Keratinocyte (primary cell): ENCODE measurements at regions not wholly inside any gene's neighbourhood (a gene's known extent, or its start where the extent isn't known, plus 50 kb on each side); places are given as distances from the start of the nearest gene placed in this dataset.

ENCODE experiments used
- DNase-seq: peaks from one replicate; pipeline ENCODE4 v3.0.0-alpha.2; 2011; ENCODE audit warnings: low read depth, missing footprints, low spot score
- FAIRE-seq: peaks from 2 replicates; lab custom pipeline; 2011; peaks lifted over from hg19 to GRCh38; lab: Jason Lieb, UNC
- H2AFZ ChIP-seq: 2 replicates; pipeline ENCODE4 v1.6.0; 2012; ENCODE audit warnings: low read length, control low read depth, inconsistent platforms; ENCODE audit not compliant: control insufficient read depth
- H3K27ac ChIP-seq: 2 replicates; pipeline ENCODE4 v1.5.1; 2011; ENCODE audit warnings: low read length; ENCODE audit not compliant: control insufficient read depth, insufficient read depth
- H3K27me3 ChIP-seq: 3 replicates; pipeline ENCODE4 v1.6.0; 2011; ENCODE audit warnings: low read length; ENCODE audit not compliant: control insufficient read depth, insufficient read depth; ENCODE audit errors: extremely low read depth
- H3K36me3 ChIP-seq, 2 experiments: 2 replicates in 1 of 2; 3 replicates in 1 of 2; pipeline ENCODE4 v1.5.1; 2011; ENCODE audit warnings: low read length in 2 of 2, mild to moderate bottlenecking in 1 of 2; ENCODE audit not compliant: control insufficient read depth in 2 of 2, insufficient read depth in 2 of 2; ENCODE audit errors: extremely low read depth in 1 of 2
- H3K4me1 ChIP-seq: 3 replicates; pipeline ENCODE4 v1.5.1; 2011; ENCODE audit warnings: low read length; ENCODE audit not compliant: control insufficient read depth, insufficient read depth; ENCODE audit errors: extremely low read depth
- H3K4me2 ChIP-seq: 3 replicates; pipeline ENCODE4 v1.6.0; 2011; ENCODE audit warnings: low read depth, low read length; ENCODE audit not compliant: control insufficient read depth, insufficient read depth; ENCODE audit errors: extremely low read depth
- H3K4me3 ChIP-seq, 3 experiments: fragments of 200-600 bp in 1 of 3; sonication (generic) in 1 of 3; 2 replicates in 2 of 3; 3 replicates in 1 of 3; pipeline ENCODE4 v1.5.1; 2011 to 2016; ENCODE audit warnings: low read length in 3 of 3, mild to moderate bottlenecking in 3 of 3, control low read depth in 2 of 3, inconsistent platforms in 1 of 3, low read depth in 1 of 3, mixed read lengths in 1 of 3, mixed run types in 1 of 3, moderate library complexity in 1 of 3; ENCODE audit not compliant: control insufficient read depth in 2 of 3, insufficient read depth in 2 of 3; ENCODE audit errors: extremely low read depth in 1 of 3
- H3K79me2 ChIP-seq: 2 replicates; pipeline ENCODE4 v1.6.0; 2012; ENCODE audit warnings: low read length; ENCODE audit not compliant: control insufficient read depth, insufficient read depth
- H3K9ac ChIP-seq: 3 replicates; pipeline ENCODE4 v1.6.0; 2011; ENCODE audit warnings: low read length; ENCODE audit not compliant: control insufficient read depth, insufficient read depth; ENCODE audit errors: extremely low read depth
- H3K9me1 ChIP-seq: 3 replicates; pipeline ENCODE4 v1.6.0; 2011; ENCODE audit warnings: low read length; ENCODE audit not compliant: control insufficient read depth, insufficient read depth; ENCODE audit errors: extremely low read depth
- H3K9me3 ChIP-seq: 2 replicates; pipeline ENCODE4 v1.5.1; 2012; ENCODE audit warnings: low read depth, low read length; ENCODE audit not compliant: control insufficient read depth
- H4K20me1 ChIP-seq: 3 replicates; pipeline ENCODE4 v1.6.0; 2011; ENCODE audit warnings: low read length; ENCODE audit not compliant: control insufficient read depth, insufficient read depth; ENCODE audit errors: extremely low read depth
- CTCF ChIP-seq, 3 experiments: IDR thresholded peaks in 1 of 3; conservative IDR thresholded peaks in 1 of 3; optimal IDR thresholded peaks in 1 of 3; 2 replicates in 2 of 3; 3 replicates in 1 of 3; pipeline versions ENCODE3 to v1.5.1; 2011; ENCODE audit warnings: low read length in 3 of 3, mild to moderate bottlenecking in 3 of 3, moderate library complexity in 2 of 3, control low read depth in 1 of 3, inconsistent platforms in 1 of 3; ENCODE audit not compliant: insufficient read depth in 2 of 3; ENCODE audit errors: extremely low read depth in 1 of 3
- EZH2 ChIP-seq: IDR thresholded peaks from one replicate; pipeline ENCODE4 v1.6.1; 2012; ENCODE audit warnings: inconsistent platforms, mild to moderate bottlenecking, low read length, moderate library complexity
- dilution Hi-C: fragments of 300-500 bp; cut with MboI; formaldehyde crosslinking; loops from one replicate; pipeline ENCODE4 v1.7.0; 2020; ENCODE audit warnings: low sequenced_read_pairs; ENCODE audit not compliant: extremely low pct_ligation_motif_present

- DNase-seq = no peak
- Histone ChIP-seq H3K4me3 (no peak overlapping the region), H4K20me1 (no peaks in the 10 kb centered on the region), H2AFZ (no peak overlapping the region), H3K4me1 (no peaks in the 10 kb centered on the region), H3K9me1 (no peaks in the 10 kb centered on the region), H3K4me2 (no peak overlapping the region), H3K79me2 (no peaks in the 10 kb centered on the region), H3K27me3 (no peaks in the 10 kb centered on the region), H3K9ac (no peak overlapping the region), H3K36me3 (no peaks in the 10 kb centered on the region), H3K9me3 (no peaks in the 10 kb centered on the region), H3K27ac (no peak overlapping the region)
- no peak for TF ChIP-seq CTCF (optimal IDR thresholded peaks at IDR 0.05 in 1 of 3, IDR thresholded peaks at IDR 0.05 in 1 of 3, conservative IDR thresholded peaks at IDR 0.05 in 1 of 3; ENCODE audit: extremely low read depth in 1 of 3, insufficient read depth in 2 of 3, low read length in 3 of 3)
- TF ChIP-seq EZH2 = no peak
- dilution Hi-C loops = no loop called here
- FAIRE-seq = no peak
Observed at GRCh38 chr10:7026818-7027217, 384.0 kb downstream of the SFMBT2 start.

GRCh38 chr10:7025296-7025695, 385.5 kb downstream of the SFMBT2 start:
- FAIRE-seq (no peak), DNase-seq (no peak)
- H3K4me1 ChIP-seq = no peaks in the 10 kb centered on the region
- H3K27me3 ChIP-seq = no peaks in the 10 kb centered on the region
- no peaks in the 10 kb centered on the region for H3K9me3 ChIP-seq
- H3K9me1 ChIP-seq = no peaks in the 10 kb centered on the region
- H3K4me2 ChIP-seq = no peak overlapping the region
- H4K20me1 ChIP-seq = no peaks in the 10 kb centered on the region
- H3K9ac ChIP-seq = no peak overlapping the region
- H3K4me3 ChIP-seq = no peak overlapping the region
- H3K36me3 ChIP-seq = no peaks in the 10 kb centered on the region
- no peak for TF ChIP-seq EZH2
- no peak for TF ChIP-seq CTCF (optimal IDR thresholded peaks at IDR 0.05 in 1 of 3, IDR thresholded peaks at IDR 0.05 in 1 of 3, conservative IDR thresholded peaks at IDR 0.05 in 1 of 3; ENCODE audit: extremely low read depth in 1 of 3, insufficient read depth in 2 of 3, low read length in 3 of 3)
- no peaks in the 10 kb centered on the region for H3K79me2 ChIP-seq
- no peak overlapping the region for H2AFZ ChIP-seq
- no peak overlapping the region for H3K27ac ChIP-seq
- dilution Hi-C loops = no loop called here
